ENCODE measurements at regions not wholly inside any gene's neighbourhood (a gene's known extent, or its start where the extent isn't known, plus 50 kb on each side); places are given as distances from the start of the nearest gene placed in this dataset.

- no peak for DNase-seq
These were observed 279.0 kb downstream of the FOXA2 start for GRCh38 chr20:22305381-22305780.

- no peak for DNase-seq
These were observed 280.8 kb downstream of the FOXA2 start for GRCh38 chr20:22303523-22303922.

GRCh38 chr20:22302039-22302438 is 282.3 kb downstream of the FOXA2 start:
- DNase-seq: no peak

GRCh38 chr20:22293886-22294285 is 290.5 kb downstream of the FOXA2 start:
- no peak for DNase-seq

GRCh38 chr20:22289442-22289841 is 294.9 kb downstream of the FOXA2 start:
- DNase-seq: no peak

GRCh38 chr20:22288957-22289356 is 295.4 kb downstream of the FOXA2 start:
- DNase-seq: no peak

- no peak for DNase-seq
These were observed 296.2 kb downstream of the FOXA2 start for GRCh38 chr20:22288156-22288555.

GRCh38 chr20:22285555-22285954 is 298.8 kb downstream of the FOXA2 start:
- no peak for DNase-seq

- no peak for DNase-seq
These were observed 301.7 kb downstream of the FOXA2 start for GRCh38 chr20:22282696-22283095.

- DNase-seq: no peak
These were observed 310.0 kb downstream of the FOXA2 start for GRCh38 chr20:22274330-22274729.

GRCh38 chr20:22268675-22269074 is 315.7 kb downstream of the FOXA2 start:
- DNase-seq: no peak

- no peak for DNase-seq
These were observed 319.5 kb downstream of the FOXA2 start for GRCh38 chr20:22264917-22265316.

- DNase-seq: no peak
These were observed 323.9 kb downstream of the FOXA2 start for GRCh38 chr20:22260506-22260905.

GRCh38 chr20:22257912-22258311 is 326.5 kb downstream of the FOXA2 start:
- DNase-seq: no peak

- DNase-seq: no peak
These were observed 336.2 kb downstream of the FOXA2 start for GRCh38 chr20:22248051-22248667.

- no peak for DNase-seq
These were observed 339.2 kb downstream of the FOXA2 start for GRCh38 chr20:22245139-22245538.

GRCh38 chr20:22243067-22243466 is 341.3 kb downstream of the FOXA2 start:
- DNase-seq: no peak

GRCh38 chr20:22241609-22242008 is 342.8 kb downstream of the FOXA2 start:
- no peak for DNase-seq

- DNase-seq: no peak
These were observed 351.4 kb downstream of the FOXA2 start for GRCh38 chr20:22232923-22233322.

GRCh38 chr20:22232473-22232872 is 351.9 kb downstream of the FOXA2 start:
- no peak for DNase-seq

GRCh38 chr20:22226849-22227700 is 357.3 kb downstream of the FOXA2 start:
- no peak for DNase-seq

GRCh38 chr20:22223236-22223635 is 361.1 kb downstream of the FOXA2 start:
- no peak for DNase-seq

GRCh38 chr20:22217712-22218352 is 366.5 kb downstream of the FOXA2 start:
- no peak for DNase-seq

- no peak for DNase-seq
These were observed 367.4 kb downstream of the FOXA2 start for GRCh38 chr20:22216984-22217383.
